GM19452 (cell line): ENCODE measurements at regions not wholly inside any gene's neighbourhood (a gene's known extent, or its start where the extent isn't known, plus 50 kb on each side); places are given as distances from the start of the nearest gene placed in this dataset.
"Not testable (repeated sequence)": the region's sequence is repeated elsewhere in the genome, so short reads cannot be mapped to it uniquely, and the experiment has no call there.

Experiments used
- ATAC-seq: cut with Tn5 transposase; IDR thresholded peaks from one replicate; pipeline ENCODE4 v1.9.1; 2021; ENCODE audit not compliant: unreplicated experiment

GRCh38 chr4:129852434-129852833 lies 756.5 kb downstream of the C4orf33 start:
- ATAC-seq: no peak

- not testable (repeated sequence) for ATAC-seq
Observed at GRCh38 chr4:129853685-129854467, 757.9 kb downstream of the C4orf33 start.

- ATAC-seq: no peak
Observed at GRCh38 chr4:129862461-129862860, 766.5 kb downstream of the C4orf33 start.

GRCh38 chr4:129863206-129863605 lies 767.3 kb downstream of the C4orf33 start:
- ATAC-seq: no peak

- ATAC-seq: no peak
Observed at GRCh38 chr4:129883996-129884395, 788.0 kb downstream of the C4orf33 start.

GRCh38 chr4:129897111-129897510 lies 801.2 kb downstream of the C4orf33 start:
- no peak for ATAC-seq

GRCh38 chr4:129899849-129900248 lies 803.9 kb downstream of the C4orf33 start:
- no peak for ATAC-seq

GRCh38 chr4:129900430-129900953 lies 804.5 kb downstream of the C4orf33 start:
- ATAC-seq: no peak

GRCh38 chr4:129901205-129901604 lies 805.3 kb downstream of the C4orf33 start:
- ATAC-seq: no peak

GRCh38 chr4:129903861-129904260 lies 807.9 kb downstream of the C4orf33 start:
- ATAC-seq: no peak

- ATAC-seq: no peak
Observed at GRCh38 chr4:129905256-129905655, 809.3 kb downstream of the C4orf33 start.

- ATAC-seq: no peak
Observed at GRCh38 chr4:129908117-129908516, 812.2 kb downstream of the C4orf33 start.

- no peak for ATAC-seq
Observed at GRCh38 chr4:129916991-129917390, 821.0 kb downstream of the C4orf33 start.

GRCh38 chr4:129917651-129918050 lies 821.7 kb downstream of the C4orf33 start:
- ATAC-seq: no peak

- ATAC-seq: no peak
Observed at GRCh38 chr4:129926936-129927335, 831.0 kb downstream of the C4orf33 start.

GRCh38 chr4:129929052-129929451 lies 833.1 kb downstream of the C4orf33 start:
- no peak for ATAC-seq

GRCh38 chr4:129929984-129930383 lies 834.0 kb downstream of the C4orf33 start:
- ATAC-seq: no peak

GRCh38 chr4:129950217-129950616 lies 854.3 kb downstream of the C4orf33 start:
- no peak for ATAC-seq

- peak; percentile 66 for ATAC-seq
Observed at GRCh38 chr4:129966175-129966574, 870.2 kb downstream of the C4orf33 start.

GRCh38 chr4:129968366-129968765 lies 872.4 kb downstream of the C4orf33 start:
- no peak for ATAC-seq

- ATAC-seq: no peak
Observed at GRCh38 chr4:129968778-129969177, 872.8 kb downstream of the C4orf33 start.

GRCh38 chr4:129970801-129971200 lies 874.8 kb downstream of the C4orf33 start:
- ATAC-seq: no peak

GRCh38 chr4:129971419-129971818 lies 875.5 kb downstream of the C4orf33 start:
- ATAC-seq: no peak
